DND-41 (cell line): ENCODE measurements at regions not wholly inside any gene's neighbourhood (a gene's known extent, or its start where the extent isn't known, plus 50 kb on each side); places are given as distances from the start of the nearest gene placed in this dataset.

Experiments used
- ATAC-seq: fragments of 200-7000 bp; cut with Tn5 transposase; 3 replicates; pipeline ENCODE4 v1.9.1; 2021; ENCODE audit warnings: low read depth; ENCODE audit not compliant: insufficient read depth
- DNase-seq: peaks from one replicate; pipeline ENCODE4 v3.0.0-alpha.2; 2020
- H2AFZ ChIP-seq: 2 replicates; pipeline ENCODE4 v1.6.0; 2012; ENCODE audit warnings: low read depth, low read length
- H3K27ac ChIP-seq: 2 replicates; pipeline ENCODE4 v1.5.1; 2012; ENCODE audit warnings: low read length, inconsistent platforms
- H3K27me3 ChIP-seq: fragments of 200-600 bp; sonication (generic); 2 replicates; pipeline ENCODE4 v1.6.0; 2012; ENCODE audit warnings: low read length, mild to moderate bottlenecking, inconsistent platforms; ENCODE audit not compliant: insufficient read depth, poor library complexity
- H3K36me3 ChIP-seq: 2 replicates; pipeline ENCODE4 v1.5.1; 2012; ENCODE audit warnings: low read length, inconsistent platforms; ENCODE audit not compliant: insufficient read depth
- H3K4me1 ChIP-seq: 2 replicates; pipeline ENCODE4 v1.5.1; 2012; ENCODE audit warnings: mild to moderate bottlenecking, low read length; ENCODE audit not compliant: insufficient read depth
- H3K4me2 ChIP-seq: 2 replicates; pipeline ENCODE4 v1.6.0; 2012; ENCODE audit warnings: mild to moderate bottlenecking, moderate library complexity, low read length, inconsistent platforms; ENCODE audit not compliant: insufficient read depth
- H3K4me3 ChIP-seq, 2 experiments: fragments of 200-600 bp in 1 of 2; shearing (Covaris generic) in 1 of 2; 2 replicates each; pipeline ENCODE4 v1.5.1; 2012 to 2016; ENCODE audit warnings: inconsistent platforms in 2 of 2, low read length in 2 of 2, mild to moderate bottlenecking in 2 of 2, low read depth in 1 of 2, moderate library complexity in 1 of 2
- H3K79me2 ChIP-seq: 2 replicates; pipeline ENCODE4 v1.6.0; 2012; ENCODE audit warnings: low read length, inconsistent platforms; ENCODE audit not compliant: insufficient read depth
- H3K9ac ChIP-seq: 2 replicates; pipeline ENCODE4 v1.6.0; 2012; ENCODE audit warnings: low read depth, mild to moderate bottlenecking, inconsistent platforms, low read length, moderate library complexity
- H3K9me3 ChIP-seq: 2 replicates; pipeline ENCODE4 v1.5.1; 2012; ENCODE audit warnings: low read length, moderate library complexity, mild to moderate bottlenecking, inconsistent platforms; ENCODE audit not compliant: insufficient read depth, severe bottlenecking
- H4K20me1 ChIP-seq: 2 replicates; pipeline ENCODE4 v1.6.0; 2012; ENCODE audit warnings: low read length; ENCODE audit not compliant: insufficient read depth
- EZH2 ChIP-seq: IDR thresholded peaks from 3 replicates; pipeline ENCODE4 v1.6.1; 2012; ENCODE audit warnings: borderline replicate concordance, low read depth, mild to moderate bottlenecking, moderate library complexity, low read length, inconsistent platforms; ENCODE audit not compliant: severe bottlenecking
- TF ChIP-seq, protein P1 (sequence below): IDR thresholded peaks from 2 replicates; pipeline ENCODE4 v1.5.1; 2012; ENCODE audit warnings: borderline replicate concordance, low read length, moderate library complexity, mild to moderate bottlenecking; ENCODE audit not compliant: poor library complexity, severe bottlenecking; ENCODE audit errors: extremely low read depth

DNA sequence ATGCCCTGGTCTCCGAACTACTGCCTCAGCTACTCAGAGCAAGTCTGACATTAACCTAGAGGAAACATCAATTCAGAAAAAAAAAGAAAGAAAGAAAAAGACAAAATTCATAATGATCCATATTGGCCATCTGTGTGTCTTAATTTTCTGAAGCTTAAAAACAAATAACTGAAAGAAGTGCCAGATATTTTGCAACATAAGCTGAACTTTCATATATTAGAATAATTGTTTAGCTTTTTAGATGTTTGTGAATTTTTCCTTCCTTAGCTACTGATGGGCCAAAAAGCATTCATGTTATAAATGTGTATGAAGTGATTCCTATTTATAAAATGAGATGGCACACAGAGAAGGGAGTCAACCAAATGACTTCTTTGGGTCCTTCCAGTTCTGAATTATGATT, 555.0 kb upstream of the CHAC2 start:
- Histone ChIP-seq H3K9me3 (peaks cover 6% of the 10 kb centered on the region), H3K4me3 (no peak overlapping the region)
- TF ChIP-seq EZH2: no peak
- TF ChIP-seq, protein P1, sequence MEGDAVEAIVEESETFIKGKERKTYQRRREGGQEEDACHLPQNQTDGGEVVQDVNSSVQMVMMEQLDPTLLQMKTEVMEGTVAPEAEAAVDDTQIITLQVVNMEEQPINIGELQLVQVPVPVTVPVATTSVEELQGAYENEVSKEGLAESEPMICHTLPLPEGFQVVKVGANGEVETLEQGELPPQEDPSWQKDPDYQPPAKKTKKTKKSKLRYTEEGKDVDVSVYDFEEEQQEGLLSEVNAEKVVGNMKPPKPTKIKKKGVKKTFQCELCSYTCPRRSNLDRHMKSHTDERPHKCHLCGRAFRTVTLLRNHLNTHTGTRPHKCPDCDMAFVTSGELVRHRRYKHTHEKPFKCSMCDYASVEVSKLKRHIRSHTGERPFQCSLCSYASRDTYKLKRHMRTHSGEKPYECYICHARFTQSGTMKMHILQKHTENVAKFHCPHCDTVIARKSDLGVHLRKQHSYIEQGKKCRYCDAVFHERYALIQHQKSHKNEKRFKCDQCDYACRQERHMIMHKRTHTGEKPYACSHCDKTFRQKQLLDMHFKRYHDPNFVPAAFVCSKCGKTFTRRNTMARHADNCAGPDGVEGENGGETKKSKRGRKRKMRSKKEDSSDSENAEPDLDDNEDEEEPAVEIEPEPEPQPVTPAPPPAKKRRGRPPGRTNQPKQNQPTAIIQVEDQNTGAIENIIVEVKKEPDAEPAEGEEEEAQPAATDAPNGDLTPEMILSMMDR: no peak

DNA sequence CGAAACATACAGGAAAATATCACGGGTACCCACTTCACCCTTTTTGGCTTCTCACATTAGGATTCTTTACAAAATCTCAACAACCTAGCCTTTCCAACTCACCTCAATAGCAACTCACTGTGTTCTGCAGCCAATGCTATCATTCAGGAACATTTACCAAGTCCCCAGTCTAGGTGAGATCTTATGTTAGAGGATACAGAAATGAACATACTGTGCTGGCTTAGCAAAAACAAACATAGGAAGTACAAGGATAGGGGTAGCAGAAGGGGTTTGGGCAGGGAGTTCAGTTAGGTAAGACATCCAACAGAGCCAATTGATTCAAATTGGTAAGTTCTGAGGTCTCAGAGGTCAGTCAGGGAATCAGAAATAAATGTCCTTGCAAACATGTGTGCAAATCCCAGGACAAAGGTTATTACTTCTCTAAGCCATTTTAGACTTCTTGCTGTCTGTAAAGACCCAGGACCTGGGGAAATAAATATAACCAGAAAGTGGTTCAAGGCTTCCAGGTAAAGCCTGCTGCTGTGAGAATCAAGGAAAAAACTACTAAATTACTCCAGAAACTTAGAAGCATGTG, 556.3 kb upstream of the CHAC2 start:
- no peak for TF ChIP-seq EZH2
- TF ChIP-seq, protein P1: no peak
- Histone ChIP-seq H3K9me3 (no peaks in the 10 kb centered on the region), H3K9ac (no peak overlapping the region), H3K4me1 (no peaks in the 10 kb centered on the region), H3K27me3 (no peaks in the 10 kb centered on the region), H3K4me3 (no peak overlapping the region), H3K4me2 (no peak overlapping the region), H4K20me1 (no peaks in the 10 kb centered on the region), H2AFZ (no peak overlapping the region), H3K79me2 (no peaks in the 10 kb centered on the region), H3K36me3 (no peaks in the 10 kb centered on the region), H3K27ac (no peak overlapping the region)
- no peak for DNase-seq
- ATAC-seq: no peak

More for the DNA sequence above, 555.0 kb upstream of the CHAC2 start:
- Histone ChIP-seq H4K20me1 (no peaks in the 10 kb centered on the region), H2AFZ (no peak overlapping the region), H3K79me2 (no peaks in the 10 kb centered on the region), H3K27me3 (no peaks in the 10 kb centered on the region), H3K9ac (no peak overlapping the region), H3K36me3 (no peaks in the 10 kb centered on the region), H3K4me2 (no peak overlapping the region), H3K4me1 (peaks cover 7% of the 10 kb centered on the region), H3K27ac (no peak overlapping the region)
- DNase-seq: no peak
- ATAC-seq: no peak

DNA sequence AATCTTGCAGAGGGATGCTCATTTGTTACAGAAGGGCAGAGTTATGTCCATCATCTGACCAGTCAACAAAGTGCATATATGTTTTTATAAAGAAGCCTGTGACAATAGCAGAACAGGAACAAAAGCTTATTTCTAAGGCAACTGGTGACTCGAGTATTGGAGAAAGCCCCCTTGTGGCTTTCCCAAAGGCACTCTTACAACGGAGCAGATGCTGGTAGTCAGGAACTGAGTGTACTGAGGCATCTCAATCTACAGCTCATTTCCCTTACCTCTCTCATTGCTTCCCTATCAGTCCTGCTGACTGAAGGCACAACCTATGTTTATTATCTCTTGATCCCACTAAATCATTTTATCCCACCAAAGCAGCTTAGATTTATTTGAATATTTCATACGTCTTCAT, 557.1 kb upstream of the CHAC2 start:
- H3K9me3 ChIP-seq: no peaks in the 10 kb centered on the region
- H3K4me1 ChIP-seq: no peaks in the 10 kb centered on the region
- DNase-seq: no peak
- no peak overlapping the region for H3K4me3 ChIP-seq
- H4K20me1 ChIP-seq: no peaks in the 10 kb centered on the region
- no peak for TF ChIP-seq EZH2
- TF ChIP-seq, protein P1: peak; percentile 39
- H3K27ac ChIP-seq: no peak overlapping the region
- no peak overlapping the region for H3K4me2 ChIP-seq
- no peak overlapping the region for H3K9ac ChIP-seq
- no peaks in the 10 kb centered on the region for H3K27me3 ChIP-seq
- ATAC-seq: no peak
- no peak overlapping the region for H2AFZ ChIP-seq
- H3K36me3 ChIP-seq: no peaks in the 10 kb centered on the region
- no peaks in the 10 kb centered on the region for H3K79me2 ChIP-seq
